OCI-LY7 (cell line): ENCODE measurements at regions not wholly inside any gene's neighbourhood (a gene's known extent, or its start where the extent isn't known, plus 50 kb on each side); places are given as distances from the start of the nearest gene placed in this dataset.

ENCODE experiments used
- BruUV-seq: library from RNA; stranded (reverse); fragments of 400-500 nt; replicated peaks from 2 replicates; lab custom pipeline; 2021; lab: Mats Ljungman, UMichigan
- CTCF ChIA-PET: fragments of 300-600 bp; sonication (Branson Sonifier 250); formaldehyde crosslinking; loops from one replicate; lab custom pipeline; 2022; ENCODE audit warnings: antibody characterized with exemption; ENCODE audit not compliant: unreplicated experiment; lab: Charles Lee
- POLR2A ChIA-PET: fragments of 300-600 bp; sonication (Branson Sonifier 250); formaldehyde crosslinking; loops from one replicate; lab custom pipeline; 2022; ENCODE audit warnings: antibody characterized with exemption; lab: Charles Lee
- DNase-seq: peaks from one replicate; pipeline ENCODE4 v3.0.0-alpha.2; 2015; ENCODE audit warnings: low spot score
- H2AFZ ChIP-seq: fragments of 200-600 bp; sonication (generic), shearing (Covaris generic); 2 replicates; pipeline ENCODE4 v1.6.1; 2014; ENCODE audit warnings: mild to moderate bottlenecking, antibody characterized with exemption, low read length, moderate library complexity
- H3K27ac ChIP-seq: fragments of 200-600 bp; sonication (generic); 2 replicates; pipeline ENCODE4 v1.5.1; 2014; ENCODE audit warnings: mixed run types, low read depth, mild to moderate bottlenecking, moderate library complexity, low read length, inconsistent platforms; ENCODE audit not compliant: poor library complexity, severe bottlenecking
- H3K36me3 ChIP-seq: fragments of 200-600 bp; sonication (generic); 2 replicates; pipeline ENCODE4 v1.6.1; 2014; ENCODE audit warnings: mild to moderate bottlenecking, antibody characterized with exemption, low read length, moderate library complexity, mixed read lengths; ENCODE audit not compliant: insufficient read depth
- H3K4me1 ChIP-seq: fragments of 200-600 bp; sonication (generic); 2 replicates; pipeline ENCODE4 v1.5.1; 2014; ENCODE audit warnings: mild to moderate bottlenecking, low read length; ENCODE audit not compliant: insufficient read depth, poor library complexity, severe bottlenecking
- H3K4me2 ChIP-seq: fragments of 200-600 bp; sonication (generic); 2 replicates; pipeline ENCODE4 v1.6.1; 2014; ENCODE audit warnings: mild to moderate bottlenecking, low read length
- H3K4me3 ChIP-seq: fragments of 200-600 bp; sonication (generic); 2 replicates; pipeline ENCODE4 v1.5.1; 2014; ENCODE audit warnings: mild to moderate bottlenecking, low read depth, low read length; ENCODE audit not compliant: poor library complexity, severe bottlenecking
- H3K79me2 ChIP-seq: fragments of 200-600 bp; sonication (generic); 2 replicates; pipeline ENCODE4 v1.6.1; 2016; ENCODE audit warnings: low read depth, mild to moderate bottlenecking, low read length, moderate library complexity, mixed read lengths; ENCODE audit not compliant: insufficient read depth
- H3K9me2 ChIP-seq: fragments of 200-600 bp; sonication (generic); 2 replicates; pipeline ENCODE4 v1.6.1; 2016; ENCODE audit warnings: mild to moderate bottlenecking, low read length, mixed read lengths; ENCODE audit not compliant: insufficient read depth
- H3K9me3 ChIP-seq: fragments of 200-600 bp; sonication (generic); 2 replicates; pipeline ENCODE4 v1.6.1; 2014; ENCODE audit warnings: mild to moderate bottlenecking, mixed run types, low read length, mixed read lengths
- H4K20me1 ChIP-seq: fragments of 200-600 bp; sonication (generic); 2 replicates; pipeline ENCODE4 v1.6.1; 2014; ENCODE audit warnings: mild to moderate bottlenecking, antibody characterized with exemption, low read length, moderate library complexity, mixed read lengths; ENCODE audit not compliant: insufficient read depth
- CTCF ChIP-seq: fragments of 200-600 bp; sonication (generic); conservative IDR thresholded peaks from 2 replicates; pipeline ENCODE4 v1.5.1; 2014; ENCODE audit warnings: mild to moderate bottlenecking, antibody characterized with exemption, low read length, moderate library complexity, mixed read lengths
- EZH2phosphoT487 ChIP-seq: fragments of 200-600 bp; sonication (generic); IDR thresholded peaks from 2 replicates; pipeline ENCODE4 v1.6.1; 2018; ENCODE audit warnings: low read depth, borderline replicate concordance, mild to moderate bottlenecking, mixed run types, antibody characterized with exemption, low read length, moderate library complexity, mixed read lengths
- intact Hi-C: fragments of 100-400 bp; cut with micrococcal nuclease; formaldehyde crosslinking; loops from one replicate; pipeline ENCODE4 v1.10.0; 2022; ENCODE audit not compliant: unreplicated experiment

GRCh38 chr2:205858275-205858674, 176.0 kb downstream of the NRP2 start:
- intact Hi-C loops = no loop called here
- no peaks in the 10 kb centered on the region for H3K9me2 ChIP-seq
- H3K79me2 ChIP-seq = no peaks in the 10 kb centered on the region
- DNase-seq = no peak
- H3K4me1 ChIP-seq = no peaks in the 10 kb centered on the region
- TF ChIP-seq CTCF (no peak), EZH2phosphoT487 (no peak)
- H3K4me3 ChIP-seq = no peak overlapping the region
- no peak overlapping the region for H3K4me2 ChIP-seq
- ChIA-PET POLR2A (no interaction called here), CTCF (no interaction called here)
- no peaks in the 10 kb centered on the region for H3K9me3 ChIP-seq
- no peaks in the 10 kb centered on the region for H4K20me1 ChIP-seq
- H3K27ac ChIP-seq = no peak overlapping the region
- H2AFZ ChIP-seq = no peak overlapping the region
- no TSS peak for BruUV-seq
- no peaks in the 10 kb centered on the region for H3K36me3 ChIP-seq

GRCh38 chr2:205857520-205858237, 175.4 kb downstream of the NRP2 start:
- no peaks in the 10 kb centered on the region for H4K20me1 ChIP-seq

More at GRCh38 chr2:205857520-205858237, 175.4 kb downstream of the NRP2 start:
- no peaks in the 10 kb centered on the region for H3K9me2 ChIP-seq
- H3K4me3 ChIP-seq = no peak overlapping the region
- no TSS peak for BruUV-seq
- no peaks in the 10 kb centered on the region for H3K36me3 ChIP-seq
- H3K79me2 ChIP-seq = no peaks in the 10 kb centered on the region
- intact Hi-C loops = no loop called here
- H2AFZ ChIP-seq = no peak overlapping the region
- H3K9me3 ChIP-seq = no peaks in the 10 kb centered on the region
- no peak overlapping the region for H3K4me2 ChIP-seq
- TF ChIP-seq EZH2phosphoT487 (no peak), CTCF (no peak)
- ChIA-PET POLR2A (interaction anchor here (0.6 to 0.8 kb wide), 2 partner anchors 18 to 64 kb away, joined by 4 to 10 read pairs; no protein-coding TSS in a partner anchor), CTCF (no interaction called here)
- H3K4me1 ChIP-seq = no peaks in the 10 kb centered on the region
- H3K27ac ChIP-seq = no peak overlapping the region
- no peak for DNase-seq
